ENCODE measurements at regions not wholly inside any gene's neighbourhood (a gene's known extent, or its start where the extent isn't known, plus 50 kb on each side); places are given as distances from the start of the nearest gene placed in this dataset.

DNA sequence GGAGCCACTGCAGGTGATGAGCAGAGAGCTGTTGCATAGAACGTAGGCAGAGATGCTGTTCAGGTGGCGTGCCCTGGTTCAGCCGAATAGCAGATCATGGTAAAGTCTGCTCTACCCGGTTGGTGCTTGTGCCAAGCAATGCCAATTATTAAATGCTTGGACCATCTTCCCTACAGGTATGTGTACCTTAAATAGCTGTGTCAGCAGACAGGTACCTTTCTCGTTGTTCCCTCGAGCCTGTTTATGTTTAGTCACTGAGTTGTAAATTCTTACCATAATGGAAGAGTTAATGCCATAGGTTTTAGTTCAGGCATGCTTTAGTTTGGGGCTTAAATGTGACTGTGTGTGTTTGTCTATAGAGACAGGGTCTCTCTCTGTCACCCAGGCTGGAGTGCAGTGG, 112.5 kb upstream of the CPM start:
- in situ Hi-C loops (cut with HindIII; ENCODE audit: low pct_unique_long_range_greater_than_20kb, low sequenced_read_pairs), result no loop called here
- no peaks in the 10 kb centered on the region for H3K4me1 ChIP-seq (ENCODE audit: control insufficient read depth, insufficient read depth, low read length)

DNA sequence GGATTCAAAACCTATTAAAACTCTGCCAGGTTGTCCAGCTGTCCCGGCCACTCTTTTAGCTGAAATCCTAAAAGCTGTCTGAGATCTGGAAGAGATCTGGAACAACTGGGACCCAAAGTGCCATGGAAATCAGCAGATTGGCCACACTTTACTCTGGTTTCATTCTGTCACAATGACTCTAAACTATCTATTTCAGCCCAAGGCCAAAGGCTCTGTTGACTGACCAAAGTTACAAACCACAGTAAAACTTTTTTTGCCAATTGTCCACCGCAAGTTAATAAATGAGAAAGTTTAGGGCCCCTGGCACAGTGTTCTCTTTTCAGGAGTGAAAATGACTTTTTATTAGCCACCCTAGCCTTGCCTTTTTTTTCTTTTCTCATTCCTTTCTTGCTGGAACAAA, 113.4 kb upstream of the CPM start:
- Histone ChIP-seq H3K36me3 (ENCODE audit: control insufficient read depth, insufficient read depth, low read length) (no peaks in the 10 kb centered on the region), H3K27ac (ENCODE audit: low read length) (no peak overlapping the region), H3K4me1 (ENCODE audit: control insufficient read depth, insufficient read depth, low read length) (no peaks in the 10 kb centered on the region), H3K27me3 (ENCODE audit: control insufficient read depth, insufficient read depth, low read length) (no peaks in the 10 kb centered on the region), H3K9me3 (ENCODE audit: control insufficient read depth, insufficient read depth, low read depth, low read length) (no peaks in the 10 kb centered on the region), H3K4me3 (ENCODE audit: low read depth in 2 of 2, low read length in 2 of 2) (no peak overlapping the region)
- CTCF ChIA-PET, result no interaction called here
- ATAC-seq, result no peak
- POLR2A ChIA-PET, result interaction anchor here (1.0 kb wide), 1 partner anchor 128 kb away, joined by 4 read pairs; no protein-coding TSS in a partner anchor
- intact Hi-C loops (cut with micrococcal nuclease; ENCODE audit: unreplicated experiment) (no loop called here), in situ Hi-C loops (cut with HindIII; ENCODE audit: low pct_unique_long_range_greater_than_20kb, low sequenced_read_pairs) (no loop called here)
- no TSS peak for BruUV-seq (replicated peaks)
- DNase-seq (ENCODE audit: low read depth, low spot score), result no peak
- TF ChIP-seq TCF7L2 (IDR thresholded peaks at IDR 0.05; ENCODE audit: low read depth, low read length) (no peak), SIN3A (IDR thresholded peaks at IDR 0.05; ENCODE audit: borderline replicate concordance, insufficient read depth, low read depth, low read length) (no peak), POLR2AphosphoS5 (IDR thresholded peaks at IDR 0.05; ENCODE audit: low read depth, low read length) (no peak)
- TF ChIP-seq, protein P1, sequence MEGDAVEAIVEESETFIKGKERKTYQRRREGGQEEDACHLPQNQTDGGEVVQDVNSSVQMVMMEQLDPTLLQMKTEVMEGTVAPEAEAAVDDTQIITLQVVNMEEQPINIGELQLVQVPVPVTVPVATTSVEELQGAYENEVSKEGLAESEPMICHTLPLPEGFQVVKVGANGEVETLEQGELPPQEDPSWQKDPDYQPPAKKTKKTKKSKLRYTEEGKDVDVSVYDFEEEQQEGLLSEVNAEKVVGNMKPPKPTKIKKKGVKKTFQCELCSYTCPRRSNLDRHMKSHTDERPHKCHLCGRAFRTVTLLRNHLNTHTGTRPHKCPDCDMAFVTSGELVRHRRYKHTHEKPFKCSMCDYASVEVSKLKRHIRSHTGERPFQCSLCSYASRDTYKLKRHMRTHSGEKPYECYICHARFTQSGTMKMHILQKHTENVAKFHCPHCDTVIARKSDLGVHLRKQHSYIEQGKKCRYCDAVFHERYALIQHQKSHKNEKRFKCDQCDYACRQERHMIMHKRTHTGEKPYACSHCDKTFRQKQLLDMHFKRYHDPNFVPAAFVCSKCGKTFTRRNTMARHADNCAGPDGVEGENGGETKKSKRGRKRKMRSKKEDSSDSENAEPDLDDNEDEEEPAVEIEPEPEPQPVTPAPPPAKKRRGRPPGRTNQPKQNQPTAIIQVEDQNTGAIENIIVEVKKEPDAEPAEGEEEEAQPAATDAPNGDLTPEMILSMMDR (IDR thresholded peaks at IDR 0.05), result no peak
- TF ChIP-seq, protein P2, sequence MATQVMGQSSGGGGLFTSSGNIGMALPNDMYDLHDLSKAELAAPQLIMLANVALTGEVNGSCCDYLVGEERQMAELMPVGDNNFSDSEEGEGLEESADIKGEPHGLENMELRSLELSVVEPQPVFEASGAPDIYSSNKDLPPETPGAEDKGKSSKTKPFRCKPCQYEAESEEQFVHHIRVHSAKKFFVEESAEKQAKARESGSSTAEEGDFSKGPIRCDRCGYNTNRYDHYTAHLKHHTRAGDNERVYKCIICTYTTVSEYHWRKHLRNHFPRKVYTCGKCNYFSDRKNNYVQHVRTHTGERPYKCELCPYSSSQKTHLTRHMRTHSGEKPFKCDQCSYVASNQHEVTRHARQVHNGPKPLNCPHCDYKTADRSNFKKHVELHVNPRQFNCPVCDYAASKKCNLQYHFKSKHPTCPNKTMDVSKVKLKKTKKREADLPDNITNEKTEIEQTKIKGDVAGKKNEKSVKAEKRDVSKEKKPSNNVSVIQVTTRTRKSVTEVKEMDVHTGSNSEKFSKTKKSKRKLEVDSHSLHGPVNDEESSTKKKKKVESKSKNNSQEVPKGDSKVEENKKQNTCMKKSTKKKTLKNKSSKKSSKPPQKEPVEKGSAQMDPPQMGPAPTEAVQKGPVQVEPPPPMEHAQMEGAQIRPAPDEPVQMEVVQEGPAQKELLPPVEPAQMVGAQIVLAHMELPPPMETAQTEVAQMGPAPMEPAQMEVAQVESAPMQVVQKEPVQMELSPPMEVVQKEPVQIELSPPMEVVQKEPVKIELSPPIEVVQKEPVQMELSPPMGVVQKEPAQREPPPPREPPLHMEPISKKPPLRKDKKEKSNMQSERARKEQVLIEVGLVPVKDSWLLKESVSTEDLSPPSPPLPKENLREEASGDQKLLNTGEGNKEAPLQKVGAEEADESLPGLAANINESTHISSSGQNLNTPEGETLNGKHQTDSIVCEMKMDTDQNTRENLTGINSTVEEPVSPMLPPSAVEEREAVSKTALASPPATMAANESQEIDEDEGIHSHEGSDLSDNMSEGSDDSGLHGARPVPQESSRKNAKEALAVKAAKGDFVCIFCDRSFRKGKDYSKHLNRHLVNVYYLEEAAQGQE (IDR thresholded peaks at IDR 0.05; ENCODE audit: insufficient read depth in 1 of 2, low read depth in 2 of 2, low read length in 1 of 2), result no peak

More for the DNA sequence above, 112.5 kb upstream of the CPM start:
- POLR2A ChIA-PET, result interaction anchor here (1.0 kb wide), 1 partner anchor 127 kb away, joined by 4 read pairs; no protein-coding TSS in a partner anchor
- CTCF ChIA-PET, result no interaction called here
- H3K27ac ChIP-seq (ENCODE audit: low read length), result no peak overlapping the region
- BruUV-seq (replicated peaks), result no TSS peak
- no peak for TF ChIP-seq POLR2AphosphoS5 (IDR thresholded peaks at IDR 0.05; ENCODE audit: low read depth, low read length)
- TF ChIP-seq TCF7L2 (IDR thresholded peaks at IDR 0.05; ENCODE audit: low read depth, low read length), result no peak
- TF ChIP-seq, protein P2 (IDR thresholded peaks at IDR 0.05; ENCODE audit: insufficient read depth in 1 of 2, low read depth in 2 of 2, low read length in 1 of 2), result no peak
- TF ChIP-seq SIN3A (IDR thresholded peaks at IDR 0.05; ENCODE audit: borderline replicate concordance, insufficient read depth, low read depth, low read length), result no peak
- TF ChIP-seq, protein P1 (IDR thresholded peaks at IDR 0.05), result no peak
- no peak overlapping the region for H3K4me3 ChIP-seq (ENCODE audit: low read depth in 2 of 2, low read length in 2 of 2)
- no peaks in the 10 kb centered on the region for H3K9me3 ChIP-seq (ENCODE audit: control insufficient read depth, insufficient read depth, low read depth, low read length)
- DNase-seq (ENCODE audit: low read depth, low spot score) (no peak), ATAC-seq (no peak)
- H3K36me3 ChIP-seq (ENCODE audit: control insufficient read depth, insufficient read depth, low read length), result no peaks in the 10 kb centered on the region
- intact Hi-C loops (cut with micrococcal nuclease; ENCODE audit: unreplicated experiment), result no loop called here
- H3K27me3 ChIP-seq (ENCODE audit: control insufficient read depth, insufficient read depth, low read length), result no peaks in the 10 kb centered on the region

All from Panc1 (cell line).